ENCODE measurements at regions not wholly inside any gene's neighbourhood (a gene's known extent, or its start where the extent isn't known, plus 50 kb on each side); places are given as distances from the start of the nearest gene placed in this dataset.

- intact Hi-C loops (cut with DNase I; ENCODE audit: low total_unique reads) = no loop called here
- WGBS, 2 donors = 90 to 91% methylated on average over 13 to 38 of the region's 38 CpGs
- TF ChIP-seq POLR2A (IDR thresholded peaks at IDR 0.05) (no peak), CTCF (IDR thresholded peaks at IDR 0.05) (no peak)
- H3K4me3 ChIP-seq (ENCODE audit: low read depth, poor library complexity, severe bottlenecking) = no peak overlapping the region
- DNase-seq (ENCODE audit: low spot score in 2 of 2) = peak in 1 of 2 donors; percentile 78
Observed at GRCh38 chr11:92866679-92867282, 102.7 kb upstream of the MTNR1B start.

- H3K4me3 ChIP-seq (ENCODE audit: low read depth, poor library complexity, severe bottlenecking) = no peak overlapping the region
- intact Hi-C loops (cut with DNase I; ENCODE audit: low total_unique reads) = no loop called here
- DNase-seq (ENCODE audit: low spot score in 2 of 2) = no peak
- no peak for TF ChIP-seq CTCF (IDR thresholded peaks at IDR 0.05)
- no peak for TF ChIP-seq POLR2A (IDR thresholded peaks at IDR 0.05)
- 47 to 56% methylated on average over 9 of the region's 9 CpGs for WGBS, 2 donors
Observed at GRCh38 chr11:92867913-92868619, 101.4 kb upstream of the MTNR1B start.

- H3K4me3 ChIP-seq (ENCODE audit: low read depth, poor library complexity, severe bottlenecking) = no peak overlapping the region
- DNase-seq (ENCODE audit: low spot score in 2 of 2) = no peak
- intact Hi-C loops (cut with DNase I; ENCODE audit: low total_unique reads) = no loop called here
- TF ChIP-seq POLR2A (IDR thresholded peaks at IDR 0.05) = no peak
- TF ChIP-seq CTCF (IDR thresholded peaks at IDR 0.05) = no peak
- WGBS, 2 donors = 63 to 75% methylated on average over 1 of the region's 1 CpG
Observed at GRCh38 chr11:92869716-92870115, 99.7 kb upstream of the MTNR1B start.

- no peak overlapping the region for H3K4me3 ChIP-seq (ENCODE audit: low read depth, poor library complexity, severe bottlenecking)
- WGBS, 2 donors = 75 to 78% methylated on average over 4 of the region's 4 CpGs
- TF ChIP-seq POLR2A (IDR thresholded peaks at IDR 0.05) (no peak), CTCF (IDR thresholded peaks at IDR 0.05) (no peak)
- intact Hi-C loops (cut with DNase I; ENCODE audit: low total_unique reads) = no loop called here
- DNase-seq (ENCODE audit: low spot score in 2 of 2) = no peak
Observed at GRCh38 chr11:92870196-92870832, 99.1 kb upstream of the MTNR1B start.

- 79 to 84% methylated on average over 2 of the region's 2 CpGs for WGBS, 2 donors
- TF ChIP-seq POLR2A (IDR thresholded peaks at IDR 0.05) = no peak
- no peak for TF ChIP-seq CTCF (IDR thresholded peaks at IDR 0.05)
- intact Hi-C loops (cut with DNase I; ENCODE audit: low total_unique reads) = no loop called here
Observed at GRCh38 chr11:92873551-92873950, 95.9 kb upstream of the MTNR1B start.

More at GRCh38 chr11:92873551-92873950, 95.9 kb upstream of the MTNR1B start:
- H3K4me3 ChIP-seq (ENCODE audit: low read depth, poor library complexity, severe bottlenecking) = no peak overlapping the region
- DNase-seq (ENCODE audit: low spot score in 2 of 2) = no peak
